Caki2 (cell line): ENCODE measurements at regions not wholly inside any gene's neighbourhood (a gene's known extent, or its start where the extent isn't known, plus 50 kb on each side); places are given as distances from the start of the nearest gene placed in this dataset.

Source experiments
- DNase-seq: peaks from one replicate; pipeline ENCODE4 v3.0.0-alpha.2; 2015; ENCODE audit warnings: low read depth
- in situ Hi-C: cut with HindIII; loops from 2 replicates; pipeline ENCODE4 v1.10.0; 2016; ENCODE audit warnings: low sequenced_read_pairs, low pct_unique_long_range_greater_than_20kb, mixed read lengths

- DNase-seq: no peak
- in situ Hi-C loops: no loop called here
Measured at GRCh38 chr13:34425327-34425949, 516.6 kb upstream of the NBEA start.

DNA sequence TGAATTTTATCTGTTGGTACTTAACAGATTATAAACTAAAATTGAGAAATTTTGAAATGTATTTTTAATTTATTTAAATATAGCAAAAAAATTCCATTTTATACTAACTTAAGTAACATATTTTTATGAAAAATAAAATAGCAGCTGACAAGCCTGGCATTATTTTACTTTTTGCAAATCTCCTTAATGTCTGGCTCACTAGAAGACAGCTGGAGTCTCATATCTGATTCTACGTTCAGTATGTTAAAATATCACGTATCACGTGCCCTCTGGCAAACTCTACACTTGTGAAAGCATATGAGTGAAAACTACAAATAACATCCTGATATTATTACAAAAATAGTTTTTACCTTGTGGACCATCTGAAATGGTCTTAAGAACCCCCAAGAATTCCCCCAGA lies 513.2 kb upstream of the NBEA start:
- DNase-seq: no peak
- in situ Hi-C loops: no loop called here

DNA sequence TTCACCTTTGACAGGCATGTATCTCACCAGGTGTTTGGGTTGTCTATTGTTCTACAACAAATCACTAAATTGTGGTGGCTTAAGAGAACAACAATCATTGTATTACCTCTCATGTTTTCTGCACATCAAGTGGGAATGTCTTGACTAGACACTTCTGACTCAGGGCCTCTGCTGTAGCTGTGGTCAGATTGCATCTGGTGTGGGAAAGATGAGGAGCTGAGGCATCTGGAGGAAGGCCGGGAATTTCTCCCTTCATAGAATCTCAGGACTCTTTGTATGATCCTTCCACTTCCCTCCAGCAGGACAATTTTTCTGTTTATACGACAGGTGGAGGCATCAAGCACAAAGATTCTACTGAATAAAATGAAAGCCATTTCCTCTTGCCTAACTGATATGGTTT lies 511.8 kb upstream of the NBEA start:
- in situ Hi-C loops: no loop called here
- DNase-seq: no peak

GRCh38 chr13:34431827-34432581 lies 510.1 kb upstream of the NBEA start:
- in situ Hi-C loops: no loop called here
- no peak for DNase-seq

- DNase-seq: peak; percentile 1
- in situ Hi-C loops: no loop called here
Measured at GRCh38 chr13:34435338-34435737, 506.7 kb upstream of the NBEA start.

DNA sequence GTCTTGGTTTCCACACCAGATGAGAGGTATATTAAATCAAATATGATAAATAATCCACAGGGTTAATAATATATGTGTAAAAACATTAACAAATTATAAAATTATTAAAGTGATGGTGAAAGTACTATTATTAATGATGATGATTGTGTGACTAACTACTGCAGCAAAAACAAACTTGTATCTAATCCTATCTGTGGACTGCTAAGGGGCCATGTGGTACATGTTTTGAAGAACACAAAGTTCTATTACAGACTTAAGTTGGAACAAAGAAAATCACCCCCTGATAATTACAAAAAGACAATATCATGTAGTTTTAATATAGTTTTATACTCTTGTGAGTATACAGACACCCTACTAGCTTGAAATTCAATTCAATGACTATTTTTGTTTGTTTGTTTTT lies 504.2 kb upstream of the NBEA start:
- in situ Hi-C loops: no loop called here
- DNase-seq: no peak

GRCh38 chr13:34452831-34453230 lies 489.2 kb upstream of the NBEA start:
- in situ Hi-C loops: no loop called here
- no peak for DNase-seq

DNA sequence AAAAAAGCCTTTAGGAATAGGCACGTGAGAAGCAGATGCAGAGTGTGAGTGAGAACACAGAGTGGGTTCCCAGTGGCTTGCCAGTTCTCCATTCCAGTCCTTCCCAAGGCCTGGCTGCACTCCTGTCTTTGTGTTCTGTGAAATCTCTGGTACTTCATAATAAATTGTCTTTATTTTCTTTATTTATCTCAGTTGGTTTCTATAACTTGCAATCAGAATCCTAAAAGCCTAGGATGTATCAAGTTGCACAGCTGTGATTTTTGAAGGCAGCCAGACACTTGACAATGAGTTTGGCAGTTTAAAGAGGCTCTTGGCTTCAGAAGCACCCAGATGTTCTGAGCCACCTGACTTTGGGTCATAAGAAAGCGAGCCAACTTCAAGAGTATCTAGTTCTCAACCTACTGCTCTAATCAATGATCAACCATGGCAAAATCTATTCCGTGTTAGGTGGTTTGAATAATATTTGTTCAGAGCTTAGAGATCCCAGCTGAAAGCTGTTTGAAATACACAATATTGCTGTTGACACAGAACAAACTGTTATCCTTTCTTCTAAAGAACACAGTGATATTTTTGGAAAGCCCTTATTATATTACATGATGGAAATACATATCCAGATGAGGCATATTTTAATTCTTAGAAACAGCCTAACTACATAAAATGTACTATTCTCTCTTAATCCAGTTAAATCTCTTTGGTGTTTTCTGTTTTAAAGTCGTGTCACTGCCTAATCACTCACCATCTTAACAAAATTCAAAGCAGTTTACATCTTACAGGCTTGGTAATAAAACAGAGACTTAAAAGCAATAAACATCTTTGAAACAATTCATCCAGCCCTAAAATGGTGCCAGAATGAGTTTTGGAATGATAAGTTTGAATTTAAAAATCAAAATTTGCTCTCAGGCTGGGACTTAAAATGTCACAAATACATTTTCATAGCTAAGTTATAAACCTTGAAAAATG lies 483.0 kb upstream of the NBEA start:
- DNase-seq: no peak
- in situ Hi-C loops: no loop called here

- no peak for DNase-seq
Measured at GRCh38 chr13:34459856-34460255, 482.2 kb upstream of the NBEA start.

GRCh38 chr13:34462843-34463242 lies 479.2 kb upstream of the NBEA start:
- peak; percentile 9 for DNase-seq
- in situ Hi-C loops: no loop called here

More at GRCh38 chr13:34459856-34460255, 482.2 kb upstream of the NBEA start:
- in situ Hi-C loops: no loop called here

- no peak for DNase-seq
- in situ Hi-C loops: no loop called here
Measured at GRCh38 chr13:34464011-34464410, 478.1 kb upstream of the NBEA start.

DNA sequence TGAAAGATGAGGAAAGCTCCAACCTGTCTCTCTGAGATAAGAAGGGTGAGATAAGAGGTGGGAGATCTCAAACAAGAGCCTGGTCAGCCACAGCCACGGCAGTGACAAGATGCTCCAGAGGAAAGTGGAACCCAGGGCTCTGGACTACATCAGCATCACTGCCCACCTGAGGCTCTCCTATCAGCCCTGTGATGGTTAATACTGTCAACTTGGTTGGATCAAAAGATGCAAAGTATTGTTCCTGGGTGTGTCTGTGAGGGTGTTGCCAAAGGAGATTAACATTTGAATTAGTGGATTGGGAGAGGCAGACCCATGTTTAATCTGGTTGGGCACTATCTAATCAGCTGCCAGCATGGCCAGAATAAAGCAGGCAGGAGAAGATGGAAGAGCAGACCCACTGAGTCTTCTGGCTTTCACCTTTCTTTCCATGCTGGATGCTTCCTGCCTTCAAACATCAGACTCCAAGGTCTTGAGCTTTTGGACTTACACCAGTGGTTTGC lies 476.6 kb upstream of the NBEA start:
- no peak for DNase-seq
- in situ Hi-C loops: no loop called here

DNA sequence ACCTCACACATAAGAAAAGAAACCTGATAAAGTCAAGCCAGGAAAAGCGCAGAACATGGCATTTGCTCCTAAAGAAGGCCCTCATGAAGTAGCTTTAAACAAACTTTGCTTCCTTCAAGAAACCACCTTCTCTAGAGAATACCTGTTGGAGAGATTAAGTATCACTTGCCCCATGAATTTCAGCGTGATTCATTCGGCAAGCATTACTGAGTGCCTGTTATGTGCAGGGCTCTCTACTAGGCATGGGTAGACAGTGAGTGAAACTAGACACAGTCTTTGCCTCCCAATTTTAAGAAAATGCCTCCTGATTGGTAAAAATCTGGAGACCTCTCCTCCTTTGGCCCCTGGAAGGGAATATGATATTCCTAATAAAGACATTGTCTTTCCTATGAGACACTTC lies 475.8 kb upstream of the NBEA start:
- in situ Hi-C loops: no loop called here
- no peak for DNase-seq

DNA sequence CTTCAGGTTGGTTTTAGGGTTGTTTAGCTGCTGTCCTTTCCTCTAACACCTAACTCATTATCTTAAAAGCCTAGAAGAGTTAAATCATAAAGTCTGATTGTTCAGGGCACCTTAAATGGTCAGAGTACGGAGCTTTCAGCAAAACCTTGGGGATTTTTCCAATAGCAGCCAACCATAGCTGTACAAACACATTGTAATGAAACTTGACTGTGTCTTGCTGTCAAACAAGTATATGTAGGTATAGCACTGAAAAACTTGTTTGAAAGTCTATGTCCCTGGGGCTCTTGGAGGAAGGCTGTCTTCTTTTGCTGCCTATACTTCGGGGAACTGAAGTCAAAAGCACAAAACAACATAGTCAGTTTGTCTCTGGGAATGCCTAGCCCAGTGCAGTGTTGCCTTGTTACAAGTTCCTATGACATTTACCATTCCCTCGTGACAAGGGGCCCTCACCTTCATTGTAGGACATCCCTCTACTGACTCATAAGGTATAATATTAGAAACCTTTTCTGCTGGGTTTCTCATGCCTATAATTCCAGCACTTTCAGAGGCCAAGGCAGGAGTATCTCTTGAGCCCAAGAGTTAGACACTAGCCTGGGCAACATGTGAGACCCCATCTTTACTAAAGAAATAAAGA lies 474.5 kb upstream of the NBEA start:
- in situ Hi-C loops: no loop called here
- DNase-seq: no peak

DNA sequence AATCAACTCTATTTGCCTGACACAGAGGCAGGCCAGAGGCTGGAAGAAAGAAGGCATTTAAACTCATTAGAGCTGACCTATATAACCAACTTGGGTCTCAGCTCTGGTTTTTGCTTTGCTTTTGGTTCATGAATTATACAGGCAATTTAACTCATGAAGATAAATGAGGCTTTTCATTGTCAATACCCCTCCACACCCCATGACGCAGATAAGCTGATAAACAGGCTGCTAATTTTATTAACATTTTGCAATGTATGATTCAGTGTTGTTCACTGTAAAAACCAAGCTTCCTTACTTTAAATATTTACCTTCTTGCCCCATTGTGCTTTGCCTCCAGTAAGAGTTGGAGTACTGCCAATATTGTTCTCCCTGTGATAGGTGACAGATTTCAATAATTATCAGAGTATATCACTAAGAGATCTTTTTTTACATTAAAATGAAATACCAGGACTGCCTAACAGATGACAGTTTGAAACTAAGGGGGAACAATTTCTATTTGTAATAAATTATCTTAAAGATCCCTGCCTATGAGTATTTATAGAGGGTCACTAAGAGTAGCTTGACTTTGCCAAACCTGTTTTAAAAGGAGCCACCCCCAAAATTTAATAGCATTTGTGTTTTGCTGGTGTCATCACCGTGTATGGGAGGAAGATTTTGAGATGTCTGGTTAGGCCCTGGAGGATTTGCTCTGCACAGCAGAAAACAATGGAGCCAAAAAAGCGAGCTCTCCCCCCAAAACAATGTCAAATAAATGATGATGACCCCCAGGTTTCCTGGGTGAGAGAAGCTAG lies 472.7 kb upstream of the NBEA start:
- peak; percentile 0 for DNase-seq
- in situ Hi-C loops: no loop called here

DNA sequence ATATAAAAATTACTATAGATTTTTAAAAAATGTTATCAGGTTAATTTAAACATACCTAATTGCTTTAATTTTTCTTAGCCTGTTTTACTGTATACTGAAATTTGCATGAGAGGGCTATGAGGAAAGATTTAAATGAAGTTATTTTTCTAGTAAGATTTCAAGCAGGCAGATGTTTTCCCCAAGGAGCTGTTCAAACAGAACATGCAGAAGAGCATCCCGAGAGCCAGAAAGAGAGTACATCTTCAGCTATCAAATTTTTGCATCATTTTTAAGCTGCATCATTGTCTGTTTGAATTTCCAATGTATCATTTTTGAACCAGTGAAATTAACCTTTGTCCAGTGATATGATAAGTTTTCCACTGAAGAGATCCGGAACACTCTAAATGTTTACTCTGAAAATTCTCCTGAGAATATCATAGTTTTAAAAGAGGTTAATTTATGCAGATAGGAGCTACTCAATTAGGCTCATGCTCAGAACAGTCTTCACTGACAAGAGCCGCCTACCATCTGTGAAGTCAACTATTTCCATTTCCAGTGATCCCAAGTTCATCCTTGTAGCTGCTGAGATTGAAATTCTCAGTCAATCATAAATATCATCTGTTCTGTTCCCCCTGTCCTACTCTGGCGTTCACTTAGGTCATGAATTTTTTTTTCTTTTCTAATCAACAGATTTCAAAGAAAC lies 467.7 kb upstream of the NBEA start:
- in situ Hi-C loops: no loop called here
- DNase-seq: no peak

DNA sequence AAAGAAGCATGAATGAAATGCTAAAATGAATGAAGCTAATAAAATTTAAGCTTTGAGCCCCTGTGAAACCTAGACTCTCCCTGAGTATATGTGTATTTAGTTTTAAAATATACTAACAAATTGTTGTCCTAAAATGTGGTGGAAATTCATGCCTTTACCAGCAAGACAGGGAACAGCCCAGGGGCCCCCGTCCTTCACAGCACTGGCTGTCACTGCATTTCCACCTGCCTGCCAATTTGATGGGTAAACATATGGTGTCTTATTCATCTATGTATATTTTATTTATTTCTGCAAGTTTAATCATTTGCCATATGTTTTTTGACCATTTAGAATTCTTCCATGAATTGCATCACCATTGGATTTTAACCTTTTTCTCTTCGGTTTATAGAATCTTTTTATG lies 463.7 kb upstream of the NBEA start:
- DNase-seq: no peak
- in situ Hi-C loops: no loop called here
